ENCODE measurements at regions not wholly inside any gene's neighbourhood (a gene's known extent, or its start where the extent isn't known, plus 50 kb on each side); places are given as distances from the start of the nearest gene placed in this dataset.
A peak's percentile ranks its signal among the peaks of the same experiment; 100 is the strongest.

DNA sequence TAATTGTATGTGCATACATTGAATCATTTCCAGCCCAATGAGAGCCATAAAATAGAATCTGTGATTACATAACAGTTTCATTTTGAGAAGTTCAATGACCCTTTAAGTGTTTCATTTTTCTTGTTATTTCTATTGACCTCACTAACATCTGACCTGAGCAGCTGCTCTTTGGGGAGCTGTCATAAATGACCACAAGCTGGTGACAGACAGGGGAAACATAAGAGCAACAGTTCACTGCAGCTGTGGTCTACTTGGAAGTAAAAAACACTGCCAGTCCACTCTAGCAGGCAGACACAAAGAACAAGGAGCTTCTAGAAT, 265.4 kb downstream of the DTWD2 start (continued):
- TF ChIP-seq NRF1 (conservative IDR thresholded peaks at IDR 0.05; ENCODE audit: low read depth, low read length) (no peak), IRF5 (IDR thresholded peaks at IDR 0.05; ENCODE audit: borderline replicate concordance) (no peak), CBFB (IDR thresholded peaks at IDR 0.05; ENCODE audit: low read depth) (peak; percentile 71), ZBTB40 (IDR thresholded peaks at IDR 0.05; ENCODE audit: borderline replicate concordance) (no peak), NFIC (IDR thresholded peaks at IDR 0.05; ENCODE audit: low read depth, low read length) (peak; percentile 90), ATF3 (IDR thresholded peaks at IDR 0.05; ENCODE audit: borderline replicate concordance, extremely low read depth, low read depth, low read length) (no peak), TCF3 (IDR thresholded peaks at IDR 0.05; ENCODE audit: borderline replicate concordance, insufficient read depth, low read depth, low read length) (peak; percentile 69; the same call in 1 of the 2 replicates), ZNF592 (IDR thresholded peaks at IDR 0.05) (no peak), ZNF217 (IDR thresholded peaks at IDR 0.05) (no peak), SUPT20H (IDR thresholded peaks at IDR 0.05; ENCODE audit: borderline replicate concordance, control insufficient read depth, low read depth, low read length) (no peak), IKZF1 (conservative IDR thresholded peaks at IDR 0.05) (peak; percentile 62), CHD1 (IDR thresholded peaks at IDR 0.05; ENCODE audit: low read depth, low read length) (no peak), ETV6 (conservative IDR thresholded peaks at IDR 0.05 in 1 of 2, IDR thresholded peaks at IDR 0.05 in 1 of 2; ENCODE audit: borderline replicate concordance in 1 of 2, low read depth in 1 of 2) (peak in 1 of 2 experiments; percentile 15; a peak in 1 of 4 replicates), CHD4 (IDR thresholded peaks at IDR 0.05) (no peak)
- TF ChIP-seq, protein P1, sequence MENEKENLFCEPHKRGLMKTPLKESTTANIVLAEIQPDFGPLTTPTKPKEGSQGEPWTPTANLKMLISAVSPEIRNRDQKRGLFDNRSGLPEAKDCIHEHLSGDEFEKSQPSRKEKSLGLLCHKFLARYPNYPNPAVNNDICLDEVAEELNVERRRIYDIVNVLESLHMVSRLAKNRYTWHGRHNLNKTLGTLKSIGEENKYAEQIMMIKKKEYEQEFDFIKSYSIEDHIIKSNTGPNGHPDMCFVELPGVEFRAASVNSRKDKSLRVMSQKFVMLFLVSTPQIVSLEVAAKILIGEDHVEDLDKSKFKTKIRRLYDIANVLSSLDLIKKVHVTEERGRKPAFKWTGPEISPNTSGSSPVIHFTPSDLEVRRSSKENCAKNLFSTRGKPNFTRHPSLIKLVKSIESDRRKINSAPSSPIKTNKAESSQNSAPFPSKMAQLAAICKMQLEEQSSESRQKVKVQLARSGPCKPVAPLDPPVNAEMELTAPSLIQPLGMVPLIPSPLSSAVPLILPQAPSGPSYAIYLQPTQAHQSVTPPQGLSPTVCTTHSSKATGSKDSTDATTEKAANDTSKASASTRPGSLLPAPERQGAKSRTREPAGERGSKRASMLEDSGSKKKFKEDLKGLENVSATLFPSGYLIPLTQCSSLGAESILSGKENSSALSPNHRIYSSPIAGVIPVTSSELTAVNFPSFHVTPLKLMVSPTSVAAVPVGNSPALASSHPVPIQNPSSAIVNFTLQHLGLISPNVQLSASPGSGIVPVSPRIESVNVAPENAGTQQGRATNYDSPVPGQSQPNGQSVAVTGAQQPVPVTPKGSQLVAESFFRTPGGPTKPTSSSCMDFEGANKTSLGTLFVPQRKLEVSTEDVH (IDR thresholded peaks at IDR 0.05; ENCODE audit: low read depth, partially characterized antibody): no peak
- TF ChIP-seq, protein P2, sequence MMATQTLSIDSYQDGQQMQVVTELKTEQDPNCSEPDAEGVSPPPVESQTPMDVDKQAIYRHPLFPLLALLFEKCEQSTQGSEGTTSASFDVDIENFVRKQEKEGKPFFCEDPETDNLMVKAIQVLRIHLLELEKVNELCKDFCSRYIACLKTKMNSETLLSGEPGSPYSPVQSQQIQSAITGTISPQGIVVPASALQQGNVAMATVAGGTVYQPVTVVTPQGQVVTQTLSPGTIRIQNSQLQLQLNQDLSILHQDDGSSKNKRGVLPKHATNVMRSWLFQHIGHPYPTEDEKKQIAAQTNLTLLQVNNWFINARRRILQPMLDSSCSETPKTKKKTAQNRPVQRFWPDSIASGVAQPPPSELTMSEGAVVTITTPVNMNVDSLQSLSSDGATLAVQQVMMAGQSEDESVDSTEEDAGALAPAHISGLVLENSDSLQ (IDR thresholded peaks at IDR 0.05): peak; percentile 95

Data from GM12878 (cell line).